ENCODE measurements at regions not wholly inside any gene's neighbourhood (a gene's known extent, or its start where the extent isn't known, plus 50 kb on each side); places are given as distances from the start of the nearest gene placed in this dataset.
A peak's percentile ranks its signal among the peaks of the same experiment; 100 is the strongest.

- DNase-seq (ENCODE audit: low spot score, unreplicated experiment), result no peak
- Mint-ChIP-seq H3K4me3 (ENCODE audit: low read depth) (no peak overlapping the region), H3K4me1 (ENCODE audit: low read depth) (no peaks in the 10 kb centered on the region)
These were observed 373.3 kb upstream of the DIAPH2 start for GRCh38 chrX:96311366-96311765.

GRCh38 chrX:96314985-96315384, 369.7 kb upstream of the DIAPH2 start:
- Mint-ChIP-seq H3K27me3 (no peaks in the 10 kb centered on the region), H3K9me3 (ENCODE audit: low read depth) (peaks cover 2% of the 10 kb centered on the region), H3K4me1 (ENCODE audit: low read depth) (no peaks in the 10 kb centered on the region), H3K36me3 (ENCODE audit: insufficient read depth) (no peaks in the 10 kb centered on the region), H3K27ac (no peak overlapping the region), H3K4me3 (ENCODE audit: low read depth) (no peak overlapping the region)
- DNase-seq (ENCODE audit: low spot score, unreplicated experiment), result no peak
- TF ChIP-seq CTCF (IDR thresholded peaks at IDR 0.05; ENCODE audit: unreplicated experiment), result no peak

More at GRCh38 chrX:96311366-96311765, 373.3 kb upstream of the DIAPH2 start:
- H3K36me3 Mint-ChIP-seq (ENCODE audit: insufficient read depth), result no peaks in the 10 kb centered on the region
- TF ChIP-seq CTCF (IDR thresholded peaks at IDR 0.05; ENCODE audit: unreplicated experiment), result no peak
- H3K9me3 Mint-ChIP-seq (ENCODE audit: low read depth), result peaks cover 9% of the 10 kb centered on the region
- H3K27ac Mint-ChIP-seq, result no peak overlapping the region
- H3K27me3 Mint-ChIP-seq, result no peaks in the 10 kb centered on the region

- Mint-ChIP-seq H3K36me3 (ENCODE audit: insufficient read depth) (no peaks in the 10 kb centered on the region), H3K27me3 (no peaks in the 10 kb centered on the region), H3K27ac (no peak overlapping the region), H3K4me3 (ENCODE audit: low read depth) (no peak overlapping the region), H3K4me1 (ENCODE audit: low read depth) (peaks cover 4% of the 10 kb centered on the region), H3K9me3 (ENCODE audit: low read depth) (no peaks in the 10 kb centered on the region)
- no peak for DNase-seq (ENCODE audit: low spot score, unreplicated experiment)
- no peak for TF ChIP-seq CTCF (IDR thresholded peaks at IDR 0.05; ENCODE audit: unreplicated experiment)
These were observed 322.8 kb upstream of the DIAPH2 start for GRCh38 chrX:96361844-96362243.

GRCh38 chrX:96372313-96373046, 312.2 kb upstream of the DIAPH2 start:
- no peaks in the 10 kb centered on the region for H3K27me3 Mint-ChIP-seq
- TF ChIP-seq CTCF (IDR thresholded peaks at IDR 0.05; ENCODE audit: unreplicated experiment), result peak; percentile 80
- DNase-seq (ENCODE audit: low spot score, unreplicated experiment), result no peak
- H3K27ac Mint-ChIP-seq, result no peak overlapping the region
- H3K36me3 Mint-ChIP-seq (ENCODE audit: insufficient read depth), result no peaks in the 10 kb centered on the region
- H3K4me1 Mint-ChIP-seq (ENCODE audit: low read depth), result peaks cover 4% of the 10 kb centered on the region
- H3K9me3 Mint-ChIP-seq (ENCODE audit: low read depth), result no peaks in the 10 kb centered on the region
- H3K4me3 Mint-ChIP-seq (ENCODE audit: low read depth), result no peak overlapping the region

GRCh38 chrX:96373047-96373355, 311.6 kb upstream of the DIAPH2 start:
- no peaks in the 10 kb centered on the region for H3K27me3 Mint-ChIP-seq
- H3K36me3 Mint-ChIP-seq (ENCODE audit: insufficient read depth), result no peaks in the 10 kb centered on the region
- peaks cover 4% of the 10 kb centered on the region for H3K4me1 Mint-ChIP-seq (ENCODE audit: low read depth)
- no peaks in the 10 kb centered on the region for H3K9me3 Mint-ChIP-seq (ENCODE audit: low read depth)
- H3K4me3 Mint-ChIP-seq (ENCODE audit: low read depth), result no peak overlapping the region
- TF ChIP-seq CTCF (IDR thresholded peaks at IDR 0.05; ENCODE audit: unreplicated experiment), result no peak
- H3K27ac Mint-ChIP-seq, result no peak overlapping the region
- DNase-seq (ENCODE audit: low spot score, unreplicated experiment), result no peak

Measured in progenitor cell of endocrine pancreas (in vitro differentiated cells).